ELF-1 (cell line): ENCODE measurements at regions not wholly inside any gene's neighbourhood (a gene's known extent, or its start where the extent isn't known, plus 50 kb on each side); places are given as distances from the start of the nearest gene placed in this dataset.
"Not testable (repeated sequence)": the region's sequence is repeated elsewhere in the genome, so short reads cannot be mapped to it uniquely, and the experiment has no call there.

Experiments used
- DNase-seq: peaks from one replicate; pipeline ENCODE4 v3.0.0-alpha.2; 2016; ENCODE audit warnings: low read depth, low spot score

- no peak for DNase-seq
Measured at GRCh38 chr15:78708713-78709260, 67.8 kb upstream of the CHRNB4 start.

- DNase-seq, result not testable (repeated sequence)
Measured at GRCh38 chr15:78706481-78707235, 65.6 kb upstream of the CHRNB4 start.

- not testable (repeated sequence) for DNase-seq
Measured at GRCh38 chr15:78703334-78704056, 62.5 kb upstream of the CHRNB4 start.

GRCh38 chr15:78702609-78703333 lies 61.8 kb upstream of the CHRNB4 start:
- DNase-seq, result no peak

- DNase-seq, result no peak
Measured at GRCh38 chr15:78697449-78697848, 56.4 kb upstream of the CHRNB4 start.

- DNase-seq, result no peak
Measured at GRCh38 chr15:78696436-78696835, 55.4 kb upstream of the CHRNB4 start.

GRCh38 chr15:78695854-78696253 lies 54.8 kb upstream of the CHRNB4 start:
- DNase-seq, result no peak

GRCh38 chr15:78695046-78695671 lies 54.1 kb upstream of the CHRNB4 start:
- DNase-seq, result no peak

- DNase-seq, result no peak
Measured at GRCh38 chr15:78691851-78692421, 50.9 kb upstream of the CHRNB4 start.

GRCh38 chr15:78691167-78691850 lies 50.3 kb upstream of the CHRNB4 start:
- peak; percentile 58 for DNase-seq
